Mucosa of stomach (tissue), 1 donor: ENCODE measurements at regions not wholly inside any gene's neighbourhood (a gene's known extent, or its start where the extent isn't known, plus 50 kb on each side); places are given as distances from the start of the nearest gene placed in this dataset.
"Not testable (repeated sequence)": the region's sequence is repeated elsewhere in the genome, so short reads cannot be mapped to it uniquely, and the experiment has no call there.

Experiments
- H3K27me3 ChIP-seq: one replicate; pipeline ENCODE4 v1.7.0; 2013; ENCODE audit warnings: mild to moderate bottlenecking, low read length; ENCODE audit not compliant: control insufficient read depth, insufficient read depth
- H3K36me3 ChIP-seq: one replicate; pipeline ENCODE4 v1.7.0; 2013; ENCODE audit warnings: low read length; ENCODE audit not compliant: control insufficient read depth, insufficient read depth
- H3K4me1 ChIP-seq: one replicate; pipeline ENCODE4 v1.7.0; 2013; ENCODE audit warnings: mild to moderate bottlenecking, low read length; ENCODE audit not compliant: control insufficient read depth, insufficient read depth
- H3K4me3 ChIP-seq: one replicate; pipeline ENCODE4 v1.7.0; 2013; ENCODE audit warnings: low read length
- H3K9ac ChIP-seq: one replicate; pipeline ENCODE4 v1.7.0; 2013; ENCODE audit warnings: mild to moderate bottlenecking, low read length, moderate library complexity
- H3K9me3 ChIP-seq: one replicate; pipeline ENCODE4 v1.7.0; 2013; ENCODE audit warnings: mild to moderate bottlenecking, low read length, moderate library complexity; ENCODE audit not compliant: control insufficient read depth
- donor health status: Pancreatic carcinoma.

DNA sequence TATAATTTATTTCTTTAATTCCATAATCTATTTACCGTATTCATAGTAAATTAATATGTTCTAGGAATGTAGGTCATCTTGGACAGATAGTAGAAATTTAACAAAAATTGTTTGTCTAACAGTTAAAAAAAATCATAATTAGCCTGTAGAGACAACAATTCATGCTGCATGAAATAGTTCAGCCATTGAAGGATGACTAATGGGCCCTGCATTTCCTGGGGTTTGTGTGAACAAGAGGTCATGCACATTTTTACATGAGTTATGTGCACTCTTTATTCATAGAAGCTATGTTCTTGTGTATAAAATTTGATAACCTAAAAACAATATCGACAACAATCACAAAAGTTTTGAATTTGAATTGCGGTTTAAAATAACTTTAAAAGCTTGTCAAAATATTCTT is 1663.6 kb downstream of the SUCLG1 start:
- Histone ChIP-seq H3K9me3 (no peaks in the 10 kb centered on the region), H3K9ac (no peak overlapping the region), H3K36me3 (no peaks in the 10 kb centered on the region), H3K4me3 (no peak overlapping the region), H3K27me3 (no peaks in the 10 kb centered on the region), H3K4me1 (no peaks in the 10 kb centered on the region)

DNA sequence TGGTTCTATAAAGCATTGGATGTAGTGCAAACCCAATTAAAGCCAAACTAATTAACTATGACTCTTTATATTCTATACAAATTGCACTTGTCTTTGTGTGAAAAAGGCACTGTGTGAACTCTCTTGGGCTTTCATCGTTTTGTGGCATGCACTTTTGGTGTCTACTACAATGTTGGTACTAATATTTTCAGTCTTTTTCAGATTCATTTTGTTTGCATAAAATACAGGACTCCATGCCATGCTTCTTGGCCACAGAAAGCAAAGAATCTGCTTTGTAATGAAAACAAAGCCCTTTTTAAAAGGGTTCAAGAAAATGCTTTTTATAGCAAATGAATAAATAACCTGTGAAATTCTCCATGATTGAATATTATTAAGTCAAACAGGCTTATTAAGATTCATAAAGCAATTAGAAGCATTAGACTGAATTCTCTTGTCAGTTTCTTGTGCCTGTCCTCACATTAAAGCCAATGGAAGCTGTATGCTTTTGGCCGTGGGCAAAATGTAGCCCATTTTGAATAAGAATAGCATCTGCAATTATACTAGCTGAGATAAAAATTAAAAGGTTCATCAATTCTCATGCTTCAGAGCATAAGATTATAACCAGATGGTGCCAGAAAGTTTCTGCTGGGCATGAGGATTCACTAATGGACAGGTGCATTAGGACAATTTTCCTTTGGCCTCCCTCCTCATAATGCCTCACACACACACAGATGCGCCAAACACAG is 1665.2 kb downstream of the SUCLG1 start:
- Histone ChIP-seq H3K4me1 (no peaks in the 10 kb centered on the region), H3K27me3 (no peaks in the 10 kb centered on the region), H3K4me3 (no peak overlapping the region), H3K9me3 (no peaks in the 10 kb centered on the region), H3K9ac (no peak overlapping the region), H3K36me3 (no peaks in the 10 kb centered on the region)

DNA sequence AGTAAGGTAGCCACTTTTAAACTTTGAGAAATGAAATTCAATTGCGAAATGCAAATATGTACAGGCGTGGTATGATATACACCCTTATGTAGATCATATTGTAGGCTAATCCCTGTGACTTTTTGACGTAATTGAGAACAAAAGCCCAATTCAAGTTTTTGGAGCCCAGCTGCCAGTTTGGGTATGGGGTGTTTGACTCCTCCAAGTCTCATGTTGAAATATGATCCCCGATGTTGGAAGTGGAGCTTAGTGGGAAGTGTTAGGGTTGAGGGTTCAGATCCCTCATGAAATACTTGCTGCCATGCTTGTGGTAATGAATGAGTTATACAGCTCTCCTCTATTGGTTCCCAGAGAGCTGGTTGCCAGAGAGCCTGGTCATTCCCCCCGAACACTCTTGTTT is 1666.8 kb downstream of the SUCLG1 start:
- H3K27me3 ChIP-seq: no peaks in the 10 kb centered on the region
- H3K9ac ChIP-seq: no peak overlapping the region
- no peak overlapping the region for H3K4me3 ChIP-seq
- H3K9me3 ChIP-seq: no peaks in the 10 kb centered on the region
- no peaks in the 10 kb centered on the region for H3K36me3 ChIP-seq
- H3K4me1 ChIP-seq: no peaks in the 10 kb centered on the region

DNA sequence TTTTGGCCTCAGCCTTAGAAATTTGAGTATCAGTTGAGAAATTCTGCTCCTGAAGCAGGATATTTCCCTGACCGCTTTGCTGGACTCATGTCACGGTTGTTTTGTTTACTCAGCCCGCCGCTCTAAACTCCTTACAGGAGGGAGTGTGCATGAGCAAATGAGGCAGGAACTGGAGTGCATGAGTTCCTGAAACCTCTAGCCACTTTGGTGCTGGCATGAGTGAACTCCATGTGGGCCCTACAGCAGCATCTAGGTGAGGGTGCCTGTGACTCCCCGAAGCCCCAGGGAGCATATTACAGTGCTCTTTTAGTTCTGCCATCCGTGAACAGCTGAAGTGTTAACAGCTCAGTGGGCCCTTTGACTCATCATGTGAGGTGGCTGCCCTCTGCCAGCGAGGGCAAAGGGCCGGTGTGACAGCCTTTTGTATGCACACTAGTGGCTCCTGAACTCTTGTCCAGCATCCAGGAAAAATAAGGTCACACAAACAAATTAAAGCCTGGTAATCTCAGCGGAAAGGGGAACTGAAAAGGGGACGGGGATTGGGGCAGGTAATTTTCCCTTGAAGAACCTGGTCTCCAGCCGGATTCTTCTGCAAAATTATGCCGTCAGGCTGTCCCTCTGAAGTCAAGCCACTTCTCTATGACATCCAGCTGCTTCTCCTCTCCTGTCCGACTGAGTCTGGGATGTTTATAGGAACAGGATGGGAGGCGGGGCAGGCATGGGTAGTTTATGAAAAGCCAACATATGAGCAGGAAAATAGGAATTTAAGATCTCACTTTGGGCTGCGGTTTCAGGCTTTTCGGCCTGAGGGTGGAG is 1668.7 kb downstream of the SUCLG1 start:
- H3K9me3 ChIP-seq: no peaks in the 10 kb centered on the region
- H3K27me3 ChIP-seq: no peaks in the 10 kb centered on the region
- H3K9ac ChIP-seq: no peak overlapping the region
- no peak overlapping the region for H3K4me3 ChIP-seq
- no peaks in the 10 kb centered on the region for H3K4me1 ChIP-seq
- H3K36me3 ChIP-seq: no peaks in the 10 kb centered on the region

DNA sequence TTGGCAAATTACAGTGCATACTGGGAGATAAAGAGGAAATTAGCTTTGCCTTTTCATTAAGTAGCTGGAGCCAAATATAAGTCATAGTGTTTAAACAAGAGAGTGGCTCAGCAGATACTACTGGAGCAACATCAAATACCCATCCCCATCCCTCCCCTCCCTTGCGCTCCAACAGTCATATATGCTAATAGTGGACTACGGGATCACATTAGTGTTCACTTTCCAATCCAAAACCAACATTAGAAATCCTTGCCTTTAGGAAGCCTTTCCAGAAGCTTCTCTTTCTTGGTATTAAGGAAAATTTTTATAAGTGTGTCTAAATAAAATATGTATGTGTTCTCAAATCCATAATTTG is 1669.3 kb downstream of the SUCLG1 start:
- no peak overlapping the region for H3K9ac ChIP-seq
- no peak overlapping the region for H3K4me3 ChIP-seq
- H3K27me3 ChIP-seq: no peaks in the 10 kb centered on the region
- no peaks in the 10 kb centered on the region for H3K9me3 ChIP-seq
- no peaks in the 10 kb centered on the region for H3K4me1 ChIP-seq
- no peaks in the 10 kb centered on the region for H3K36me3 ChIP-seq

DNA sequence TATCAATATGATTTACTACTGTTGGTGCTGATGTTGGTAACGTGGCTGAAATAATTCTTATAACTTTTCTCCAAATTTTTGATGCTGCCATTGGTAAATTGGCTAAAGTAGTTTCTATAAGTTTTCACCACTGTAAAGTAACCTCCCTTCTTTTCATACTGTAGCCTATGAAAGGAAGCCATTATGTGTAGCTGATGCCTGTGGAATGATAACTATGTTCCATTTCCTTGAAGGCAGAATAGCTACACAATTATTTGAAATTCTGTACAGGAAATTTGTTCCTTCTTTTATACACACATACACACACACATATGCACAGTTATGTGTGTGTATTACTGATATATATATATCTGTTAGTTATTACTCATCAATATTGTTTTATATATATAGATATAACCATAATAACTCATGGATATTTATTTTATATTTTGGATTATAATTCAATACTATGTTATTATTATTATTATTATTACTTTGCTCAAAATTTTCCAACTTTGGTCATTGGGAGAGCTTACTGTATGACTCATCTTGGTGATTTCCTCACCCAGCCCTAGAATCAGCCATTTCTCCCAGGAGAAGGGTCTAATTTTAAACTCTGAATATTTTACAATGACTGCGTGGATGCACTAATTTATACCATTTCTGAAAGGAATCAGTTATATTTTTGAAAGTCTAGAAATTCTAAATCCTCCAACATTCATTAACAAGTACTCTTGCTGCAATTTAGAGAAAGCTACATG is 1677.7 kb downstream of the SUCLG1 start:
- no peak overlapping the region for H3K4me3 ChIP-seq
- no peaks in the 10 kb centered on the region for H3K36me3 ChIP-seq
- no peak overlapping the region for H3K9ac ChIP-seq
- no peaks in the 10 kb centered on the region for H3K27me3 ChIP-seq
- H3K4me1 ChIP-seq: no peaks in the 10 kb centered on the region
- H3K9me3 ChIP-seq: no peaks in the 10 kb centered on the region

DNA sequence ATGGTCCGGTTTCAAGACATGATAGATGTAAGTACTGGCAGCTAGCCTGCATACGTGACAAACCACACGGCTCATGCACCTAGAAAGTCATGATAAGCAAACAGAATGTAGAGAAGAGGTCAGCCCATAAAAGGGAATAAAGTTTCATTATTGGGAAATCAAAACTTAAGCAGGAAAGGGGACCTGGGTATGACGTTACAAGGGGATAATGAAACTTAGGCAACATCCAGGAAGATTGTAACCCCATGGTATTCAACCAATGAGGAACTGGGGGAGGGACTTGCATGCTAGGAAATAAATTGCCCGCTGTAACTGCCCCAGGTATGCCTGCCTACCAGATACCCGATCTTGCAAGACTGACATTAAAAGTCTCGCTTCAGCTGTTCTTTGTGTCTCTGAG is 1679.0 kb downstream of the SUCLG1 start:
- no peaks in the 10 kb centered on the region for H3K4me1 ChIP-seq
- no peak overlapping the region for H3K4me3 ChIP-seq
- H3K36me3 ChIP-seq: no peaks in the 10 kb centered on the region
- no peaks in the 10 kb centered on the region for H3K27me3 ChIP-seq
- H3K9me3 ChIP-seq: no peaks in the 10 kb centered on the region
- H3K9ac ChIP-seq: no peak overlapping the region

DNA sequence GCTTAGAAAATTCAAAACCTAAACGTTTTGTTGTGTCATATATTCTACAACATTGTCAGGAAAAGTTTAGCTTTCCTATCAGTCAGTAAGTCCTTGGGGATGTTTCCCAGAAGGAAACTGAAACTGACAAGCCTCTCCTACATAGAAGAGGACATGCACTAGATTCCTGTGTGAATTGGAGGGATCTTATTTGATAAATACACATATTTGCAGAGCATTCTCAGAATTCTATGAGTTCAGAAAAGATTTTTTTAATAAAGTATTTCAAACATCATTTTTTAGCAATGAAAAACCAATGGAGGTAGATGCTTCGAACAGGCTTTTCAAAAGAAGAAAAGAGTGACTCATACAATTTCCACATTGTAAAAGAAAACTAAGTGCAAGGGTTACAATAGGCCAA is 1706.7 kb downstream of the SUCLG1 start:
- Histone ChIP-seq H3K36me3 (no peaks in the 10 kb centered on the region), H3K27me3 (no peaks in the 10 kb centered on the region), H3K9me3 (no peaks in the 10 kb centered on the region), H3K4me1 (no peaks in the 10 kb centered on the region), H3K4me3 (no peak overlapping the region), H3K9ac (no peak overlapping the region)

DNA sequence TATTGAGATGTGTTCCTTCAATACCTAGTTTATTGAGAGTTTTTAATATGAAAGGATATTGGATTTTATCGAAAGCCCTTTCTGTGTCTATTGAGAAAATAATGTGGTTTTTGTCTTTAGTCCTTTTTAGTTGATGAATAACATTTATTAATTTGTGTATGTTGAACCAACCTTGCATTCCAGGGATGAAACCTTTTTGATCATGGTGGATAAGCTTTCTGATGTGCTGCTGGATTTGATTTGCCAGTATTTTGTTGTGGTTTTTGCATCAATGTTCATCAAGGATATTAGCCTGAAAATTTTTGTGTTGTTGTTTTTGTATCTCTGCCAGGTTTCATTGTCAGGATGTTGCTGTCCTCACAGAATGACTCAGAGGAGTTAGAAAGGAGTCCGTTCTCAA is 1710.4 kb downstream of the SUCLG1 start:
- Histone ChIP-seq H3K9ac (no peak overlapping the region), H3K9me3 (no peaks in the 10 kb centered on the region), H3K36me3 (no peaks in the 10 kb centered on the region), H3K27me3 (no peaks in the 10 kb centered on the region), H3K4me1 (no peaks in the 10 kb centered on the region), H3K4me3 (no peak overlapping the region)

DNA sequence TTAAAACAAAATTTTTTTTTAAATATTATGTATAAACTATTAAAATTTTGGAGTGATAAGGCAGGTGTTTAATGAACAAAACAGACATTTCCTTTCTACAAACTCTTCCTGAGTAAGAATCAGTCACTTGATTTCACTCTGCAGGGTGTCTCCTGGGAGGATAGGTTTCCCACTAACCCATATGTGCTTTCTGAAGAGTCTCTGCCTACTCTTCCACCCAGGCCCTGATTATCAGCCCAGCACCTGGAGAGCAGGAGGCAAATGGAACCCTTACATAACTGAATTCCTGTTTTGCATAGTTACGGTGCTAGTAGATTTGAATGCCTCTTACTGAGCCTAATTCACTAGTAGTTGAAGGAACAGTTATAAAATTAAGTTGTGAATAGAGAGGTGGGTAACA is 1718.6 kb downstream of the SUCLG1 start:
- no peaks in the 10 kb centered on the region for H3K4me1 ChIP-seq
- no peaks in the 10 kb centered on the region for H3K36me3 ChIP-seq
- H3K4me3 ChIP-seq: no peak overlapping the region
- H3K9me3 ChIP-seq: no peaks in the 10 kb centered on the region
- H3K9ac ChIP-seq: no peak overlapping the region
- H3K27me3 ChIP-seq: no peaks in the 10 kb centered on the region

DNA sequence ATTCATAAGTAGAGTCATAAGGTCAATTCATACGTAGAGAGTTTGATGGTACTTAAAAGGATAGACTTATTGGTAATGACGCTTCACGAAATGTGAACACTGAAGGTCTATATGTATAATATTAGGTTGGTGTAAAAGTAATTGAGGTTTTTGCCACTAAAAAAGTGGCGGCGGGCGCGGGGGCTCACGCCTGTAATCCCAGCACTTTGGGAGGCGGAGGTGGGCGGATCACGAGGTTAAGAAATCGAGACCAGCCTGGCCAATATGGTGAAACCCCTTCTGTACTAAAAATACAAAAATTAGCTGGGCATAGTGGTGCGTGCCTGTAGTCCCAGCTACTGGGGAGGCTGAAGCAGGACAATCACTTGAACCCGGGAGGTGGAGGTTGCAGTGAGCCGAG is 1721.1 kb downstream of the SUCLG1 start:
- H3K9me3 ChIP-seq, H3K27me3 ChIP-seq, H3K9ac ChIP-seq, H3K4me3 ChIP-seq, H3K4me1 ChIP-seq, H3K36me3 ChIP-seq: not testable (repeated sequence)

DNA sequence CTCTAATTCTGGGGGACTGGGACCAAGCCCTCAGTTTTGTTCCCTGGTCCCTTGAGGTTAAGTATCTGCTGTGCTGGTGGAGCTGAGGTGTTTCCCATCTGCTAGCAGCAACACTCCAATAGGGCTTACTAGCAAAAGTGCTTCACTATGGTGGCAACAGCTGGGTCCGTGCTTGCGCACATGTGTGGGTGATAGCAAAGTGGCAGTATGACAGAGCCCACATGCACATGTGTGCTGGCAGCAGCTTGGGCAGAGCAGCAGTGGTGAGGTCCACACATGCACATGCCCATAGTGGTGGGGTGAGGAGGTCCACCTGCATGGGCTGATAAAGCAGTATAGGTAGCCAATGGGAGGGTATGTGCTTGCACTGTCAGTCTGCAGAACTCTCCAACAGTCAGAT is 1723.7 kb downstream of the SUCLG1 start:
- no peak overlapping the region for H3K4me3 ChIP-seq
- no peaks in the 10 kb centered on the region for H3K27me3 ChIP-seq
- no peak overlapping the region for H3K9ac ChIP-seq
- no peaks in the 10 kb centered on the region for H3K4me1 ChIP-seq
- no peaks in the 10 kb centered on the region for H3K36me3 ChIP-seq
- H3K9me3 ChIP-seq: no peaks in the 10 kb centered on the region
